ENCODE measurements at regions not wholly inside any gene's neighbourhood (a gene's known extent, or its start where the extent isn't known, plus 50 kb on each side); places are given as distances from the start of the nearest gene placed in this dataset.

GRCh38 chr10:108166401-108166800 is 1001.9 kb upstream of the SORCS1 start:
- DNase-seq: no peak

- no peak for DNase-seq
Measured at GRCh38 chr10:108147346-108147745, 982.8 kb upstream of the SORCS1 start.

DNA sequence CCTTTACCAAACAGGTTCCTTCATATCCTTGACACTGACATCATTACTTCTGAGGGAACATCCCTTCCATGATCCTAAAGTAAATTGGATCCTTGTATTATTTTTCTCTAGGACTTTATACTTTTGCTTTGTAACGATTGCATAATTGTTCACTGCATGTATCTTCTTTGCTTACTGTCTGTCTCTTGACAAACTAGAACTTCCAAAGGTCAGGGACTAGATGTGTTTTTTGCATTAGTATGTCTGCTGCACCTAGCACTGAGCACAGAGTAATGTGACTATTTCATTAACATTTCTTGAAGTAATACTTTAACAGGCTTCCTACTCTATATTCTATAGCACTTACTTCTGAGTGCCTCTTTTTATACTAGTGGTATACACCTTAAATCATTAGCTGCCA is 976.6 kb upstream of the SORCS1 start:
- no peak for DNase-seq

GRCh38 chr10:108132303-108132702 is 967.8 kb upstream of the SORCS1 start:
- no peak for DNase-seq

DNA sequence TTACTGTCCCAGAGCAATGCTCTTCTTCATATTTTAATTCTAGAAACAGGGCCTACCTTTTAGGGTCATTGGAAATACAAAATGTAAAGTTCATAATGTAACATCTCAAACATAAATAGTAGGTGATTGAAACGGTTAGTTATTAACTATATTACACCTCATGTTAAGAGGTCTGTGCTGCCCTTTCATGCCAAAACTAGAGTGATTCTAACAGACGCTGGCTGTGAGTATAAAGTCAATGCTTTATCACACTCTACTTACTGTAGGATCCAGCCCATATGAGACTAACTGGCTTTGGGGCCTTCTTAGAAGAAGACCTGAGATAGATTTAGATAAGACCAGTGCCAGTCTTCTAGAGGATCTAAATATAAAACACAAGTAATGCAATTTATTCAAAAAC is 966.1 kb upstream of the SORCS1 start:
- no peak for DNase-seq

DNA sequence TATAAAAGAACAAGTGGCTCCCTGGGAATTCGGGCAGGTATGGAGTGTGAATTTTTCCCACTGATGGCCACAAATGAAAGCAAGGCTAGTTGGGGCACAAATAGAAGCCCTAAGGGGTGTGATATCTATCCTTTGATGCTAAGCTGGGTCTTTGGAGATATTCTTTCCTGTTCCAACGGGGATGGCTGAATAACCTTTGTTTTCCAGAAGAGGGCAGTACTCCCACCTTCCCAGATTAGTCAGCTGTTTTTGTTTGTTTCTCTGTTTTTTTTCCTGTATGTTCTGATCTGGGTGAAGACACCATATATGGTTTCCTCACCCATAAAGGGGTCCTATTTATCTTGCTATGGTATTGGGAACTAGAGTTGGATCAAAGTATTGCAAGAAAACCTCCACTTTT is 947.7 kb upstream of the SORCS1 start:
- no peak for DNase-seq

GRCh38 chr10:108104551-108105156 is 940.1 kb upstream of the SORCS1 start:
- DNase-seq: no peak

DNA sequence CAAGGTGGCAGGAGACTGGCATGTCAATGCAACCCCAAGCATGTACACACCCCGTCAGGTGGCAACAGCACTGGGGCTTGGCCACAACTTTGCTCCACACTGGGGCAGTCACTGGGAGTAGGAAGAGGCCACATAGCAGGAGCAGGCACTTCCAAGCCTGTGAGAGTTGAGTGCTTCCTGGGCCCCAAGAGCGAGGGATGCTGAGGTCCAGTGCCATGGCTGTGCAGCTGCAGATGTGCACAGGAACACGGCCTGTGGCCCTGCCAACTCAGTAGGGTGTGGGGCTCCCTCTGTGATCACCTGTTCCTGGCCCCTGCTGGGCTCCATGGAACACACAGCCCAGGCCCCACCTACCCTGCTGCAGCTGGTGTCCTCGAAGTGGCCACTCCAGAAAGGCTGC is 932.8 kb upstream of the SORCS1 start:
- no peak for DNase-seq

DNA sequence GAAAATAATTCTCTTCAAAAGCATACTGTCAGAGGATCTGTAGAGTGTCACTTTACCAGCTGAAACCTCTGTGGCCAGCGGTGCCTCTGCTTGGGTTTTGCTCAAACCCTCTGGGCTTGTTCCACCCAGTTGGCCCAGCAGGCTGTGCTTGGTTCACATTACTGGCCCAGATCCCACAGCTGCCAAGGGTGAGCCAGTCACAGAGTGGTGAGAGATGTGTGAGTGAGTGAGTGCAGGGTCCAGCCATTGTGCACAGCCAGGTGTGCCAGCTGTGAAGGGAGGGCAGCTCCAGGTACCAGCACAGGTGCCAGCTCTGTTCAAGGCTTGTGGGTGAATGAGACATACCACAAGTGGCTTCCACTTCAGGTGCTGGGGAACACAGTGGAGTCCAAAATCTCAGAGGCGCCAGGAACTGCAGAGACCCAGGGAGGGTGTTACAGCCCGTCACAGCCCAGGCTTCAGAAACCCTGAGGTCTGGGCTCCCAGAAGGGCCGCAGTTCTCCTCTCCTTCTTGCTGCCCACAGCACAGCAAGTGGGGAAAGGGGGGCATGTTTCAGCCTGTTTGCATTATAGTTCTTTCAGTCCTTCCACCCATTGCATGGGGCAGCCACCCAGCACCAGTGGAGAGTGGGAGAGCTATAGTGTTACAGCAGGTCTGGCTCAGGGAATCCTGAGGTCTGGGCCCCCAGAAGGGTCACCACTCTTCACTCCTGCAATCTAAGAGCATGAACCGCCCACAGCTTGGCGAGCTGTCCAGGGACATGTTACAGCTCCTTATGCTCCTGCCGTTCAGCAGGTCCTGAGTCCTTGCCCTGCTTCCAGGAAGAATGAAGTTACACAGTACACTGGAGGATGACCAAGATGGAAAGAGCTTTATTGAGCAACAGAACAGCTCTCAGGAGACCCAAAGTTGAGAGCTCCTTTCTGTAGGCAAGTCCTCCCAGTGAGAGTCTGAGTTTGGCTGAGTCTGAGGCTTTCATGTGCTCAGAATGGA is 931.7 kb upstream of the SORCS1 start:
- no peak for DNase-seq

- DNase-seq: no peak
Measured at GRCh38 chr10:108090476-108091215, 926.1 kb upstream of the SORCS1 start.

DNA sequence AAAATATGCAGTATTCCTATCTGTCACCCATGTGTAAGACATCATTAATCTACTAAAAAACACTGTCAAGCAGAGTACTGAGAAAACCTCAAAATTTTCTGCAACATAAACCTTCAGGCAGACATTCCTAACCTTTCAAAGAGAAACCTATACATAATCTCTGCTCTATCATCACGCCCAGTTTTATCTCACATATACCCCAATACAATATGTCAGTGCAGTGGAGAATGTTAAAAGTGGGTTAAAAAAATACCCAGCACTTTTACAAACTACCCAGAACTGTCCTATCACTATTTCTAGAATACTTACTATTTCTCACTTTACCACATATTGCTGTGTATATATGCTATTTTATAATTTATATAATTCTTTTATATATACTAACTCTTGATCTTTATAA is 922.0 kb upstream of the SORCS1 start:
- DNase-seq: no peak

GRCh38 chr10:108082596-108082995 is 918.1 kb upstream of the SORCS1 start:
- DNase-seq: no peak

DNA sequence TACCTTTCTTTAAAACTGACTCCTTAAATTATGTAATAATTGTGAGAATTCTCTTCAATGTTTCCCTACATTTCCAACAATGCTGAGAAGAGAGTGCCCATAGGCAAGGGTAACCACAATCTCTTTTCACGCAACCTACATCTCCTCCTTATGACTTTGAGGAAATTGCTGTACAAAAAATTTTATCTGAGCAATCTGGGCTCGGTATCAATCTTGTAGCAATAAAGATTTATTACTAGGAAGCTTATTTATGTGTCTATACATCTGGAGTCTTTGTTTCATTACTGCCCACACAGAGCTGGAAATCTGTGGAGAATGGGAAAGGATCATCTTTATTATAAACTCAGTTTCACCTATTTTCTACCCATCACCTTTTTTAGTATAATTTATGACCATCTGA is 913.8 kb upstream of the SORCS1 start:
- DNase-seq: no peak

DNA sequence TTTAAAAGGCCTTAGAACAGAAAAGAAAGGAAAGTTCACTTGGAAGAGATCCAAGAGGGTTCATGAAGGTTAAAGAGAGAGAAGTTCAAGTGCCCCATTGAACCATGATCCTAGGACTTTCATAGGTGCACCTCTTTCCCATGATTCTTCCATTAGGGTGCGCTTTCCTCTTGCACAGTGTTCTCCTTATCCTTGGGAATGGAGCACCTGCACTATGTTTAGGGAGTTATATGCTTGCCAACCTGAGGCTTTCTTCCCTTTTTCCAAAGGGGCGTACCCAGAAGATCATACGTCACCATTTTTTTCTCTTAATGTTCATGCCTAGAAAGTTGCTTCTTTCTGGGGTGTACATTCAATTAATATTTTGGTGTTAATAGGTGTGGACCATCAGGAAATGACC is 908.0 kb upstream of the SORCS1 start:
- no peak for DNase-seq

- no peak for DNase-seq
Measured at GRCh38 chr10:108070789-108071188, 906.3 kb upstream of the SORCS1 start.

DNA sequence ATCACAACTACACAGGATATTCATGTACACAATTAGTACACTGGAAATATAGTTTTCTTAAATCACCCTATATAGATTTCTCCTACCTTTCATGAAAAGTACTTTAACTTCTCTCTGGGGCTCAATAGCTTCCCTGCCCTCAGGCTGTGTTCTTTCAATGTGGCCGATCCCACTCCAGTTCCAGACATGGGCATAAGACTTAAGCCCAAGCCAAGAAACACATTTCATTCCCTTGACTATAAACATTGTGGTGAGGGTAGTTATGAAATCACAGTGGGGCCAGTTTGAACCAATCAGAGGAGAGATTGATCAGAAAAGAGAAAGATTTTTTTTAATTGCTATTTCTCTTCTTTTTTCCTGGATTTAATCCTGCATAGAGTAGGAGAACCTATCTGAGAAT is 904.6 kb upstream of the SORCS1 start:
- no peak for DNase-seq

DNA sequence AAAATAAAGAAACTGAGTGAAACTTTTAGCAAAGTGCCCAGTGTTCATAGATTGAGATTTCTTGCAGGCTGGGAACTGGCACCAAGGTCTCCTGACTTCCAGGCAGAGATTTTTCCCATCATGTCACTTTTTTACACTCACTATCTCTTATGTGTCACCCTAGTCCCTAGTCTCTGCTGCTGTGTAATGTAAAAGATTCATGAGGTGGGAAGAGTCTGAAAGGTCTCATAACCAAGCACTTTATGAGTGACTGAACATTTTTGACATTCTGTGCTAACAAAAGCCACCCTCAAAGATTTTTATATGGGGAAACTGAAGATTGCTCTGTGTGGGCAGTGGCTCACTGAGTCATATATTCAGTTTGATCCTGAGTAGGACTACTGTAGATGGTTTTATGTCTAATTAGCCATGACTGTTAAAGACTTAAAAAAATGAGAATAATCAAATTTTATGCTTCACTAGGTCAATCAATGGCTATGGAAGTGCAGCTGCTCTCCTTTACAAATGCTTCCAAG is 900.3 kb upstream of the SORCS1 start:
- no peak for DNase-seq

GRCh38 chr10:108060246-108060645 is 895.7 kb upstream of the SORCS1 start:
- no peak for DNase-seq

- no peak for DNase-seq
Measured at GRCh38 chr10:108055506-108055905, 891.0 kb upstream of the SORCS1 start.

DNA sequence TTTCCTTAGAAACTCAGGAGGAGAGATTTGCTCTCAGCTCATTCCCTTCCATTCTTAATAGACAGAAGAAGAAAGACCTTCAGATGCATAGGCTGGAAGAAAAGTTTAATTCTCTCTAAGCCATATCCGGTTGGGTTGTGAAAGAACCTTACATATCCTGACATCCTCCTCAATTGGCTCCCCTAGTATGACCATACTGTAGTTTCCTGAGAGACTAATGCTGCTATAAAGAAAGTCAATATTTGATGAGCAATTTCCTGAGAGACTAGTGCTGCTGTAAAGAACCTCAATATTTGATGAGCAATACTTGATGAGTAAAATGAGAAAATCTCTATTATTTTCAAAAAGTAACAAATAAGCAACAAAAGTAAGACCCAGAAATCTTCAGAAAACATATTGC is 888.5 kb upstream of the SORCS1 start:
- DNase-seq: no peak

DNA sequence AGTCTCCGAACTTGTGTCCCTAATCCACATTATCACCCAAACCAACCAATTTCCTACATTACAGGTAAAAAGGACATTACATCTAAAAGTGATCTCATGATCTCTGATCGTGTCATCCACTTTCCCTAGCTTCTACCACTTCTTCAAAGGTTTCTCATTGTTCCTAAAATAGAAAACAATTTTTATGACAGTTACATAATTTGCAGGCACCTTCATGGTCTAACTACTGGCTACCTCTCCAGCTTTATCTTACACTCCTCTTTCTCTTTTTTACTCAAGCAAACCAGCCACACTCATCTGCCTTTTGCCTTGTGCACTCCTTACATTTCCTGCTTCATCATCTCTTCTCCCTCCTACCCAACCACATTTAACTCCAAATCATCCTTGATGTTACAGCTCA is 886.7 kb upstream of the SORCS1 start:
- DNase-seq: no peak

DNA sequence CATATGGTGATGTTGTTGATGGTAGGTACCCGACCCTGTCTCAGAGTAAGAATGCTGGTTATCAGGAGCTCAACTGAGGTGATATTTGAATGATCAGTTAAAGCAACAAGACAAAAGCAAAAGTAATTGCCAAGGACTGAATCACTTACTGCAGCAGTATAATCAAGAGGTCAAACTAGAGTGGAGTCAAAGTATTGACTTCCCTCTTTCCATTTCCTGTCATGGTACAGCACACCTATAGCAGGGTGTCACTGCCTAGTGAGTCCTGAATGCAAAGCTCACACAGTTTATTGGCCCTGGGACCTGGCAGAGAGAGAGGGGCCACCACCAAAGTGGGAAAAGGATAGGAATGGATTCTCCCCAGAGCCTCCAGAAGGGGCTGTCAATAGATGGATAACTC is 886.1 kb upstream of the SORCS1 start:
- no peak for DNase-seq

DNA sequence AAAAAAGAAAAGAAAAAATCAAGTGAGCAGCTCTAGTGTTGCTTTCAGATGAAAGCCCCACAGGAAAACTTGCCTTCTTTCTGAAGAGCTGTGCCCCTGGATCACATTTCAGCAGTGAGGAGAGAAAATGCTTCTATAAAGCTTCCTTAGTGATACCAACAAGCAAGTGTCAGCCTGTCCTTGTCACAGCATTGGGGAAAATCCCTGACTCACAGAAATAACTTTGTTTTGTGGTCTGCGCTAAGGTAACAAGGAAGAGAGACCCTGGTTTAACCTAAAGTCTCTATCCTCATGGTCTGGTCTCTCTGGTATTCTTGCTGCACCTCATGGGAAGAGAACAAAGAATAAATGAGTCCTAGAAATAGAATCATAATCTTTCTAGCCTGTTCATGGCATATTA is 885.2 kb upstream of the SORCS1 start:
- no peak for DNase-seq

- no peak for DNase-seq
Measured at GRCh38 chr10:108048898-108049297, 884.4 kb upstream of the SORCS1 start.

Data from CD4-positive, alpha-beta T cell treated with Interleukin-21 for 1 hour (primary cell).